22Rv1 (cell line): ENCODE measurements at regions not wholly inside any gene's neighbourhood (a gene's known extent, or its start where the extent isn't known, plus 50 kb on each side); places are given as distances from the start of the nearest gene placed in this dataset.
A peak's percentile ranks its signal among the peaks of the same experiment; 100 is the strongest.
"Not testable (repeated sequence)": the region's sequence is repeated elsewhere in the genome, so short reads cannot be mapped to it uniquely, and the experiment has no call there.

Experiments used
- H3K27ac ChIP-seq: fragments of 450-650 bp; 2 replicates; pipeline ENCODE4 v1.5.1; 2017
- CTCF ChIP-seq: fragments of 450-650 bp; IDR thresholded peaks from 2 replicates; pipeline ENCODE4 v1.5.1; 2017; ENCODE audit warnings: mild to moderate bottlenecking
- ZFX ChIP-seq: fragments of 450-650 bp; IDR thresholded peaks from 2 replicates; pipeline ENCODE4 v1.6.1; 2017; ENCODE audit warnings: antibody characterized with exemption, borderline replicate concordance

DNA sequence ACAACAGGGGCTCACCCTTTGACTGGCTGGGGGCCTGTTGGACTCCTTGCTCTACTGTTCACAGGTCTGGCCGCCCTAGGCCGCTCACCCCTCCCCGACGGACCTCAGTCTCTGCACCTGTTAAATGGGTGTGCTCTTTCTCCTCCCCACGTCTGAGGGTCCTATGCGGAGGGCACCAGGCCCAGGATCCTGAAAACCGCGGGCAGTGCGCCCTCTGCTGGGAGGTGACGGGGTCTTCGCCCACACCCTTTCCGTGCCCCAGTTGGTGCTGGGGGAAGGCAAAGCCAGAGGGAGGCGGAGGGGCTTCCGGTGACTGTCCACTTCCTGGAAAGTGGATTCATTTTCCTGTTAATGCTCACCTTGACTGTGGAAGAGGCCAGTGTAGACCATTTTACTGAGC lies 1010.9 kb downstream of the KCNJ18 start:
- H3K27ac ChIP-seq: no peak overlapping the region
- TF ChIP-seq CTCF (no peak), ZFX (no peak)

GRCh38 chr17:22703786-22704441 lies 1011.6 kb downstream of the KCNJ18 start:
- TF ChIP-seq ZFX (no peak), CTCF (peak; percentile 92)
- no peak overlapping the region for H3K27ac ChIP-seq

- TF ChIP-seq ZFX: no peak
- TF ChIP-seq CTCF: peak; percentile 11
- H3K27ac ChIP-seq: no peak overlapping the region
These were observed 1012.4 kb downstream of the KCNJ18 start for GRCh38 chr17:22704674-22705073.

- H3K27ac ChIP-seq: no peak overlapping the region
- TF ChIP-seq ZFX (no peak), CTCF (no peak)
These were observed 1015.3 kb downstream of the KCNJ18 start for GRCh38 chr17:22707626-22708025.

DNA sequence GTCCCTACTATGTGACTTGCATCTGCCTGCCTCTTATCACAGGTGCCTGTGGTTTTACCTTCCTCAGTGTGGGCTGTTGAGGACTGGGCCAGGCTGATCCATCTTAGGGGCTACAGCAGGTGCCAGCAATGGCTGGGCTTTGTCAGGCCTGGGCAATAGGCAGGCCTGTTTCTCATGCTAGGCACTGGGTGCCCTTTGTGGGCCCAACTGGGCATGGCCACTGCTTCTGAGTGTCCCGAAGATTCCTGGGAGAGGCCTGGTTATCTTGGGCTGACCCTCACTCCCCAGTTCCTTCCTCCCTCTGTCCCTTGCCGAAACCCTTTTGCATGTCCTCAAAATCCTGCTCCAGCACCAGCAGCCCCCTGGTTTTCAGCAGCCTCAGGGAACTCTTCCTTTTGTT lies 1024.9 kb downstream of the KCNJ18 start:
- H3K27ac ChIP-seq: no peak overlapping the region

GRCh38 chr17:22718689-22719088 lies 1026.4 kb downstream of the KCNJ18 start:
- TF ChIP-seq CTCF (no peak), ZFX (no peak)
- no peak overlapping the region for H3K27ac ChIP-seq

More for the DNA sequence above, 1024.9 kb downstream of the KCNJ18 start:
- TF ChIP-seq CTCF (no peak), ZFX (no peak)

GRCh38 chr17:22741066-22741465 lies 1048.7 kb downstream of the KCNJ18 start:
- not testable (repeated sequence) for H3K27ac ChIP-seq
